ENCODE measurements at regions not wholly inside any gene's neighbourhood (a gene's known extent, or its start where the extent isn't known, plus 50 kb on each side); places are given as distances from the start of the nearest gene placed in this dataset.

DNA sequence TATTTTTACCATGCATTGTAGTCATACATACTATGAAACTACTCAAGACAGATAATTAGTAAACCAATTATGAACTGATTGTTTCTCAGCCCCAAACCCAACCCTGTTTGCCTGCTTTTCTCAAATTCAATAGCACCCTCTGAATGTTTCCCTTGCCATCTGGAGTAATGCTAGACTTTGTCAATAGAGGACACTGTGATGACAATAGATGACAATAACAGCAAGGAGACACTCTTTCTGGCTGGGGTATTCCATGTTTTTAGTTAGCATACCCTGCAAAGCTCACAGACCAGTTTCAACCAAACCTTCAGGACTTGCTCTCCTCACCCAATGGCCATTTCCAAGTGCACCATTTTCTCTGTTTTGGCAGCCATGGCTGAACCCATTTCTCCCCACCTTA lies 108.5 kb upstream of the LRRC7 start:
- Histone ChIP-seq H3K4me3 (no peak overlapping the region), H3K9me3 (peaks cover 0 to 6% (median 0%) of the 10 kb centered on the region in 4 donors), H3K27me3 (no peaks in the 10 kb centered on the region), H3K4me1 (no peaks in the 10 kb centered on the region), H3K36me3 (no peaks in the 10 kb centered on the region), H3K27ac (no peak overlapping the region)
- no peak for DNase-seq (ENCODE audit: low spot score in 2 of 2)
- TF ChIP-seq EP300 (IDR thresholded peaks at IDR 0.05) (no peak), POLR2A (IDR thresholded peaks at IDR 0.05) (no peak)
- TF ChIP-seq, protein P1, sequence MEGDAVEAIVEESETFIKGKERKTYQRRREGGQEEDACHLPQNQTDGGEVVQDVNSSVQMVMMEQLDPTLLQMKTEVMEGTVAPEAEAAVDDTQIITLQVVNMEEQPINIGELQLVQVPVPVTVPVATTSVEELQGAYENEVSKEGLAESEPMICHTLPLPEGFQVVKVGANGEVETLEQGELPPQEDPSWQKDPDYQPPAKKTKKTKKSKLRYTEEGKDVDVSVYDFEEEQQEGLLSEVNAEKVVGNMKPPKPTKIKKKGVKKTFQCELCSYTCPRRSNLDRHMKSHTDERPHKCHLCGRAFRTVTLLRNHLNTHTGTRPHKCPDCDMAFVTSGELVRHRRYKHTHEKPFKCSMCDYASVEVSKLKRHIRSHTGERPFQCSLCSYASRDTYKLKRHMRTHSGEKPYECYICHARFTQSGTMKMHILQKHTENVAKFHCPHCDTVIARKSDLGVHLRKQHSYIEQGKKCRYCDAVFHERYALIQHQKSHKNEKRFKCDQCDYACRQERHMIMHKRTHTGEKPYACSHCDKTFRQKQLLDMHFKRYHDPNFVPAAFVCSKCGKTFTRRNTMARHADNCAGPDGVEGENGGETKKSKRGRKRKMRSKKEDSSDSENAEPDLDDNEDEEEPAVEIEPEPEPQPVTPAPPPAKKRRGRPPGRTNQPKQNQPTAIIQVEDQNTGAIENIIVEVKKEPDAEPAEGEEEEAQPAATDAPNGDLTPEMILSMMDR (IDR thresholded peaks at IDR 0.05): no peak

DNA sequence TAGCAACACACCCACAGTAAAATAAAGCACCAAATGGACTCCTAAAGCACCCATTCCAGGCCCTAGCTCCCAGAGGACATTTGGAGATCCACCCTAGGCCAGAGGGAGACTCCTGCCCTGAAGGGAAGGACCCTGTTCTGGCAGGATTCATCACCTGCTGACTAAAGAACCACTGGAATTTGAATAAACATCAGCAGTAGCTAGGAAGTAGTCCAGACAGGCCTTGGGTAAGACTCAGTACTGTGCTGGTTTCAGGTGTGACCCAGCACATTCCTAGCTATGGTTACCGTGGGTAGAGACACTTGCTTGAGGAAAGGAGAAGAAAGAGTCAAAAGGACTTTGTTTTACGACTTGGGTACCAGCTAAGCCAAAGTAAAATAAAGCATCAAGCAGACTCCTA lies 92.7 kb upstream of the LRRC7 start:
- no peak overlapping the region for H3K27ac ChIP-seq
- WGBS, 2 donors: 60 to 86% methylated on average over 2 of the region's 2 CpGs
- no peaks in the 10 kb centered on the region for H3K36me3 ChIP-seq
- no peaks in the 10 kb centered on the region for H3K4me1 ChIP-seq
- H3K27me3 ChIP-seq: no peaks in the 10 kb centered on the region
- H3K4me3 ChIP-seq: no peak overlapping the region
- TF ChIP-seq POLR2A (IDR thresholded peaks at IDR 0.05) (no peak), EP300 (IDR thresholded peaks at IDR 0.05) (no peak)
- TF ChIP-seq, protein P1 (IDR thresholded peaks at IDR 0.05): no peak
- H3K9me3 ChIP-seq: no peaks in the 10 kb centered on the region
- no peak for DNase-seq (ENCODE audit: low spot score in 2 of 2)

DNA sequence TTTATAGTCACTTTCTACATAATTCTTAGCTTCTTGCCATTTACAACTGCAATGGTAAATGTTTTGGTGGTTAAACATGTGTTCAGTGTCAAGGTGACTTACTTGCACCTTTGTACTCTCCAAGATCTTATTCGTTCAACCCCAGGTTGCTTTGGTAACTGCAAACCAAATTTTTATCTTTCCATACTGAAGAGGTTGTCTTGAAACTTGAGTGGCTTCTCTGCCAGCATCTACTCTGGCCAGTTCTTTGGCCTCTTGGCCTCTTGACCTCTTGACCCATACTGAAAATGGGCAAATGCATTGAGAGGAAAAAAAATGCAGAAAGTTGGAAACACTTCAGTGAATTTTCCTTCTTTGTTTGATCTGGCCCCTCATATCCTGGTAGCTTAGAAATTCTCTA lies 88.0 kb upstream of the LRRC7 start:
- Histone ChIP-seq H3K27me3 (no peaks in the 10 kb centered on the region), H3K27ac (no peak overlapping the region), H3K9me3 (no peaks in the 10 kb centered on the region), H3K36me3 (no peaks in the 10 kb centered on the region), H3K4me3 (no peak overlapping the region), H3K4me1 (no peaks in the 10 kb centered on the region)
- no peak for DNase-seq (ENCODE audit: low spot score in 2 of 2)
- WGBS, 2 donors: 45 to 65% methylated on average over 1 of the region's 1 CpG
- TF ChIP-seq EP300 (IDR thresholded peaks at IDR 0.05) (no peak), POLR2A (IDR thresholded peaks at IDR 0.05) (no peak)
- TF ChIP-seq, protein P1 (IDR thresholded peaks at IDR 0.05): no peak

DNA sequence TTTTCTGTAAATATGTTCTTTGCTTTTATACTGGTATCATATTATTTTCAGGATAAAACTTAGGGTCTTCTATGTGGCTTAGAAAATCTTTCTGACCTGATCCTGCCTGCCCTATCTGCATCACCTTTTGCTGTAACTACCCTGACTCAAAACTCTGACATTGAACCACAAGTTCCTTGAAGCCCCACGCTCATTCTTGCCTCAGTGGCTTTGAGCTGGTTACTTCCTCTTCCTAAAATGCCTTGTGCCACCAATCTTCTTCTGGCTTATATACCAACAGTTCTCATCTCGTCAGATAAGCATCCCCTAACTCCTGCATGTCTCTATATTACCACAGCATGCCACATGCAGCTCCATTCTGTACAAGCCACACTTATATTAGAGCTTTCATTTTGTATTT lies 84.5 kb upstream of the LRRC7 start:
- H3K27me3 ChIP-seq: no peaks in the 10 kb centered on the region
- H3K9me3 ChIP-seq: no peaks in the 10 kb centered on the region
- no peak for DNase-seq (ENCODE audit: low spot score in 2 of 2)
- no peak overlapping the region for H3K27ac ChIP-seq
- TF ChIP-seq, protein P1 (IDR thresholded peaks at IDR 0.05): no peak
- no peak for TF ChIP-seq POLR2A (IDR thresholded peaks at IDR 0.05)
- no peak for TF ChIP-seq EP300 (IDR thresholded peaks at IDR 0.05)
- no peaks in the 10 kb centered on the region for H3K36me3 ChIP-seq
- H3K4me1 ChIP-seq: no peaks in the 10 kb centered on the region
- H3K4me3 ChIP-seq: no peak overlapping the region
- 79 to 80% methylated on average over 2 of the region's 2 CpGs for WGBS, 2 donors

DNA sequence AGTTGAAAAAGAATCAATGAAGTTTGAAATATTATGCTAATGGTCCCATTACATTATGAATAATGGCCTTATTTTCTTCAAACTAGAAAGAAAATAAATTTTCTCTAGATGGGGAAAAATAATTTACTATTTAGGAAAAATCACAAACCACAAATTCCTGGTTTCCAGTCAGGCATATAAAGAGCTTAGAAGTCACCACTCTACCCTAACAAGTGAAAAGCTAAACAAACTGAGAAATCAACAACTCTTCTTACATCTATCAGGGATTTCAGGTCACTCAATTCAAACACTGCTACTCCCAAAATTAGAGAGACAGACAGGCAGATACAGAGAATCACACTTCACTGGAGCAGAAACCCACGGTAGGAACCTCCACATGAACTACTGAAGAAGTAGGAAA lies 82.1 kb upstream of the LRRC7 start:
- no peaks in the 10 kb centered on the region for H3K4me1 ChIP-seq
- 68 to 82% methylated on average over 1 of the region's 1 CpG for WGBS, 2 donors
- TF ChIP-seq EP300 (IDR thresholded peaks at IDR 0.05): no peak
- TF ChIP-seq, protein P1 (IDR thresholded peaks at IDR 0.05): no peak
- TF ChIP-seq POLR2A (IDR thresholded peaks at IDR 0.05): no peak
- H3K36me3 ChIP-seq: no peaks in the 10 kb centered on the region
- H3K27ac ChIP-seq: no peak overlapping the region
- no peaks in the 10 kb centered on the region for H3K9me3 ChIP-seq
- DNase-seq (ENCODE audit: low spot score in 2 of 2): no peak
- no peak overlapping the region for H3K4me3 ChIP-seq
- no peaks in the 10 kb centered on the region for H3K27me3 ChIP-seq
